D721Med (cell line): ENCODE measurements at regions not wholly inside any gene's neighbourhood (a gene's known extent, or its start where the extent isn't known, plus 50 kb on each side); places are given as distances from the start of the nearest gene placed in this dataset.

Source experiments
- DNase-seq: peaks from one replicate; pipeline ENCODE4 v3.0.0; 2011; ENCODE audit warnings: low spot score; ENCODE audit not compliant: insufficient read length
- FAIRE-seq: peaks from 2 replicates; lab custom pipeline; 2011; peaks lifted over from hg19 to GRCh38; lab: Jason Lieb, UNC
- CTCF ChIP-seq: IDR thresholded peaks from 2 replicates; pipeline ENCODE4 v1.5.1; 2012; ENCODE audit warnings: mild to moderate bottlenecking, control low read depth; ENCODE audit not compliant: insufficient read depth; ENCODE audit errors: missing control alignments

- FAIRE-seq (no peak), DNase-seq (no peak)
- TF ChIP-seq CTCF, result no peak
These were observed 117.7 kb downstream of the BAMBI start for GRCh38 chr10:28794986-28795385.

- DNase-seq, result no peak
- no peak for FAIRE-seq
- no peak for TF ChIP-seq CTCF
These were observed 119.5 kb downstream of the BAMBI start for GRCh38 chr10:28796606-28797512.

GRCh38 chr10:28797904-28798371 is 120.6 kb downstream of the BAMBI start:
- FAIRE-seq (no peak), DNase-seq (no peak)
- TF ChIP-seq CTCF, result no peak

- FAIRE-seq (no peak), DNase-seq (no peak)
- TF ChIP-seq CTCF, result no peak
These were observed 121.2 kb downstream of the BAMBI start for GRCh38 chr10:28798428-28798955.

GRCh38 chr10:28798964-28799363 is 121.6 kb downstream of the BAMBI start:
- DNase-seq (no peak), FAIRE-seq (no peak)
- TF ChIP-seq CTCF, result no peak

- no peak for FAIRE-seq
- no peak for DNase-seq
- TF ChIP-seq CTCF, result no peak
These were observed 122.8 kb downstream of the BAMBI start for GRCh38 chr10:28800144-28800543.

GRCh38 chr10:28801247-28801646 is 123.9 kb downstream of the BAMBI start:
- TF ChIP-seq CTCF, result no peak
- no peak for FAIRE-seq
- DNase-seq, result no peak
